Fibroblast of pulmonary artery (primary cell): ENCODE measurements at regions not wholly inside any gene's neighbourhood (a gene's known extent, or its start where the extent isn't known, plus 50 kb on each side); places are given as distances from the start of the nearest gene placed in this dataset.

Experiments used
- DNase-seq: peaks from one replicate; pipeline ENCODE4 v3.0.0-alpha.2; 2010; ENCODE audit warnings: low read depth
- H3K4me3 ChIP-seq: replicated peaks from 2 replicates; pipeline ENCODE4 v1.5.1; 2011; ENCODE audit warnings: low read depth, mild to moderate bottlenecking, control low read depth, low read length, moderate library complexity
- TF ChIP-seq, protein P1 (sequence below): IDR thresholded peaks from 2 replicates; pipeline ENCODE4 v1.5.1; 2011; ENCODE audit warnings: mild to moderate bottlenecking, control low read depth, low read length, inconsistent platforms; ENCODE audit errors: missing control alignments

DNA sequence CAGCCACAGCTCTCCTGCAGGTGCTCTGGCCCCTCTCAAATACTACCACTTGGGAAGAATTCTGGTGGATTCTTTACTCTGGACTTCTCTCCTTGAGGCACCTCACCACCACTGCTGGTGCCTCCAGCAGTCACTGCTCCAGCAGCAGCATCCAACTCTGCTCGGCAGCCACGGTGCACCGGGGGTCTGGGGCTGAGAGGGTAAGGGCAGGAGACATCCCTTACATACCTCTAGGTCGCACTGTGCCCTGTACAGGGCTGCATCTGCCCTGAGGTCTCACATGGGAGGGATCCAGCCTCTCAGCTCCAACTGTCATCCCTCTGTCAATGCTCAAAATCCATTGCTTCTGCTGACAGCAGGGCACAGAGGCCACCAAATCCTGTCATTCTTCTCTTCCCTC lies 588.2 kb downstream of the CDK5RAP2 start:
- TF ChIP-seq, protein P1, sequence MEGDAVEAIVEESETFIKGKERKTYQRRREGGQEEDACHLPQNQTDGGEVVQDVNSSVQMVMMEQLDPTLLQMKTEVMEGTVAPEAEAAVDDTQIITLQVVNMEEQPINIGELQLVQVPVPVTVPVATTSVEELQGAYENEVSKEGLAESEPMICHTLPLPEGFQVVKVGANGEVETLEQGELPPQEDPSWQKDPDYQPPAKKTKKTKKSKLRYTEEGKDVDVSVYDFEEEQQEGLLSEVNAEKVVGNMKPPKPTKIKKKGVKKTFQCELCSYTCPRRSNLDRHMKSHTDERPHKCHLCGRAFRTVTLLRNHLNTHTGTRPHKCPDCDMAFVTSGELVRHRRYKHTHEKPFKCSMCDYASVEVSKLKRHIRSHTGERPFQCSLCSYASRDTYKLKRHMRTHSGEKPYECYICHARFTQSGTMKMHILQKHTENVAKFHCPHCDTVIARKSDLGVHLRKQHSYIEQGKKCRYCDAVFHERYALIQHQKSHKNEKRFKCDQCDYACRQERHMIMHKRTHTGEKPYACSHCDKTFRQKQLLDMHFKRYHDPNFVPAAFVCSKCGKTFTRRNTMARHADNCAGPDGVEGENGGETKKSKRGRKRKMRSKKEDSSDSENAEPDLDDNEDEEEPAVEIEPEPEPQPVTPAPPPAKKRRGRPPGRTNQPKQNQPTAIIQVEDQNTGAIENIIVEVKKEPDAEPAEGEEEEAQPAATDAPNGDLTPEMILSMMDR = no peak
- no peak overlapping the region for H3K4me3 ChIP-seq

GRCh38 chr9:119986713-119987112 lies 593.3 kb downstream of the CDK5RAP2 start:
- TF ChIP-seq, protein P1 = no peak
- DNase-seq = no peak
- H3K4me3 ChIP-seq = no peak overlapping the region

More for the DNA sequence above, 588.2 kb downstream of the CDK5RAP2 start:
- no peak for DNase-seq

DNA sequence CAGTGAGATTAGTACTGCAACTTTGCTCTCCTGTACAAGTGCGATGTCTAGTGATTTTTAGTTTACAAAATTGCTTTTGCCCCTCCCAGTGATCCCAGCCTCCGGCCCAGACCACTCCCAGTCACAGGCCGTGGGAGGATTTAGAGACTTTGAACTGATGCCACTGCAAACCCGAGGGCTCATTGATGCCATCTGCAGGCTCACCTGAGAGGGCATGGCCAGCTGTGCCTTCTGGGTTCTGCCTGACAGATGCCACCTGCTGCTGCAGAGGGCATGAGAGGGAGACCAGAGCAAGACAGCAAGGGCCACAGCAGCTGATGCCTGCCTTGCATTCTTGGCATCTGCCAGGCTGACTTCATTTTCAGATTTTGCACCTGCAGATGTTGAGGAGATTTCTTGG lies 593.8 kb downstream of the CDK5RAP2 start:
- no peak for DNase-seq
- no peak overlapping the region for H3K4me3 ChIP-seq
- TF ChIP-seq, protein P1 = no peak

DNA sequence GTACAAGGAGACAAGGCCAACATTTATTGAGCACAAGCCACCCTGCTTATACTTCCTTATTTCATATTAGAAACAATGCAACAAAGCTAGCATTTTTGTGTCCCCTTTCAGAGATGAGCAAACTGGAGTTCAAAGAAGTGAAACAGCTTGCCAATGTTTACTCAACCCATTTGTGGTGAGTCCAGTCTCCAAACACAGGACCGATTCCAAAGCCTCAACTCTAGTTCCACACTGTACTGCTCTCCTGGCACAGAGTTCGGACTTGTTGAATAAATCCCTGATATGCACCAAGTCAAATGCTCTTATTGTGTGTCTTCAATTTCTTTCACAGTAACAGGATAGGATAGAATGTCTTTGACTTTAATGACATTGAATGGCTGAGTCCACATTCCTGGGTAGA lies 604.8 kb upstream of the BRINP1 start:
- TF ChIP-seq, protein P1 = no peak
- no peak overlapping the region for H3K4me3 ChIP-seq
- no peak for DNase-seq

- peak; percentile 63 for DNase-seq
- H3K4me3 ChIP-seq = no peak overlapping the region
- TF ChIP-seq, protein P1 = peak; percentile 97
Observed at GRCh38 chr9:119968836-119969707, 599.8 kb upstream of the BRINP1 start.

DNA sequence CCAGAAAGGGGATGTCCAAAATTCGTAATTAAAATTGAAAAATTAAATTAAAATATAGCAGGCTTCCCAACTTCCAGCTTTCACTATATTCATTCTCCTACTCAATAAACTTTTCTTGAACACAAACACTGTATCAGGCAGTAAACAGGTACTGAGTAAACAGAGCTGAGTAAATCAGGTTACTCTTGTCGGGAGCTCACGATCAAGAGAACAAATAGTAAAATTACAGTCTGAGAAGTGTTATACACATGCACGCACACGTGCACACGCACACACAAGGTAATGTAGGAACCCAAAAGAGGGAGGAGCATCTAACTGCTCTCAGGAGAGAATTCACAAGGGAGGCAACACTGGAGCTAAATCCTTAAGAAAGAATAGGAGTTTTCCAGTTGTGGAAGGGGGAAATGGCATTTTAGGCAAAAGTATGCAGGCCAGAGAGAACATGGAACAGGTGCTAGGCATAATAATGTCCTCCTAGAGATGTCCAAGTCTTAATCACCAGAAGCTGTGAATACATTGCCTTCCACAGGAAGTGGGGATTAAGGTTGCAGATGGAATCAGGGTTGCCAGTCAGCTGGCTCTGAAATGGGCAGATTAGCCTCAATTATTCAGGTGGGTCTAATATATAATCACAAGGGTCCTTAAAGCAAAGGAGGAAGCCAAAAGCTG lies 598.8 kb upstream of the BRINP1 start:
- TF ChIP-seq, protein P1 = no peak
- no peak for DNase-seq

More for the DNA sequence above, 598.8 kb upstream of the BRINP1 start:
- no peak overlapping the region for H3K4me3 ChIP-seq
